ENCODE measurements at regions not wholly inside any gene's neighbourhood (a gene's known extent, or its start where the extent isn't known, plus 50 kb on each side); places are given as distances from the start of the nearest gene placed in this dataset.

- TF ChIP-seq EZH2 (IDR thresholded peaks at IDR 0.05; ENCODE audit: insufficient read depth, poor library complexity, severe bottlenecking) (no peak), EZH2phosphoT487 (IDR thresholded peaks at IDR 0.05; ENCODE audit: insufficient read depth, low read depth) (no peak)
These were observed 678.5 kb upstream of the FOXG1 start for GRCh38 chr14:28088125-28088524.
